GM19372 (cell line): ENCODE measurements at regions not wholly inside any gene's neighbourhood (a gene's known extent, or its start where the extent isn't known, plus 50 kb on each side); places are given as distances from the start of the nearest gene placed in this dataset.

ENCODE experiments used
- ATAC-seq: cut with Tn5 transposase; IDR thresholded peaks from one replicate; pipeline ENCODE4 v1.9.1; 2021; ENCODE audit warnings: mild to moderate bottlenecking, low read depth, moderate library complexity; ENCODE audit not compliant: unreplicated experiment

DNA sequence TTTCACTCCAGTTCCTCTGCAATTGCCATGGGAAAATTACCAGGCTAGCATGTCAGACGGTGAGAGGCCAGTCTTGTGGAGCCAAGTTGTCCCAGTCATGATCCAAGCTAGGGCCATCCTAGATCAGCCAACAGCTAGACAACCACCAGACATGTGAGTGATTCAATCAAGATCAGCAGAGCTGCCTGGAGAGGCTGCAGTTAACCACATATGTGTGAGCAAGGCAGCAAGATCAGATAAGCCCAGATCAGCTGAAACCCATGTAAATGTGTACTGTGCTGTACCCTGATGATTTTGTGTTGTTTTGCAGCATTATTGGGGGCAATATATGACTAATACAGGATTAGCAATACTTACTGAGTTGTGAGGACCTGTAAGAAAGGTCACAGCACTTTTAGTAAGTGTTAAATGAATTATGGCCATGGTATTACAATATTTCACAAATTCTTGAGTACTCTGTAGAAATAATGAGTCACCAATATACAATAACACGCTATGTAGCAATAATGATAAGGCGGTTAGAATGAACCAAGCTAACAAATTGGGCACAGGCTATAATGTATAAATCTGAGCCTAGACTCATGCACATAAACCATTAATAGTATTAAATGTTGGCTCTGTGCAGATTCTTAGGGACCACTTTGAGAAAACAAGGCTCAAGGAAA is 91.4 kb downstream of the SUDS3 start:
- ATAC-seq: no peak

DNA sequence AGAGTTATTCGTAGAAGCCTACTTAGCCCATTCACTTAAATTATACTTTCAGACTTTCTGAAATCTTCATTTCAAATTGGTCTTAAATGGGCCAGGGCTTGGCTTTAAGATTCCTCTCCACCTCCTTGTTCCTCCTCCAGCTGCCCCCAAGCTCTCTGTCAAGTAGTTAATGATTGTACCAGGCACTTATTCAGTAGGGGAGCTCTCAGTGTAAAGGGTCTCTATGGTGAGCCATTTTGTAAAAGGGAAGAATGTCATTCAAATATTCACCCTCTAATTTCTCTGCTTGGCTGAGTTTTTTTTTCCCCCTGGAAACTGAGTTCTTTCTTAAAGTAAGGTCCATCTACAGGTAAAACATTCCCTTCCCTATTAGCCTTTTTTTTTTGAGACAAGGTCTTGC is 96.6 kb downstream of the SUDS3 start:
- ATAC-seq: no peak

DNA sequence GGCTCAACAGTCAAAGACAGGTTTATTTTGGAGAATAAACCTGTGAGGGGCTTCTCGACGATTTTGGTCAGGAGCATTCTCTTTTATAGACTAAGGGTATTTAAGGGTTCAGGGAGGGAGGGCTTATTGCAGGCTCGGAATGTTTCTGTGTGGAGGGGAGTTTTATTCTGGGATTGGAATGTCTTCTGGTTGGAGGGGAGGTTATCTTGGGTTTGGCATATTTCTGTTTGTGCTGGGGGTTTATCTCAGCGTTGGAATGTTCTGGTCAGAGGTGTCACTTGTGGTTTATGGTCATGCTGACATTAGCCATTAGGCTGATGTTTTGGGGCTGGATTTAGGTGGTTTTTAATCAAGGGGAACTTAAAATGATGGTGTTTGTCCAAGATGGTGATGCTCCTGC is 103.9 kb downstream of the SUDS3 start:
- no peak for ATAC-seq

DNA sequence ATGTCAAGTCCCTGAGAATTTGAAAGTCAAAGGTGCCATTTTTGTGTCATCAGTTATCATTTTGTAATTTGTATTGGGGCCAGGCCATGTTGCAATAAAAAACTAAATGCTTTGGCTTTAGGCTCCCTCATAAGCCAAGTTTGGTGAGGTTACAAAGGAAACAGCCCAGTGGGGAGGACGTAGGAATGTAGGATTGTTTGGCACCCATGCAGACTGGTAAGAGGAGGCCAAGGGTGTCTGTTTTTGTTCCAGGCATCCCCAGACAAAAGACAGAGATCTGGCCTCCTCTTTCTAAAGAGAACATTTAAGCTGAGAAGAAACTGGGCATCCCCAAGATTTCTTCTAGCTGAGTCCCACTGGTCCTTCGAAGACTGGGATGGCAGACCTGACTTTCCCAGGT is 111.7 kb downstream of the SUDS3 start:
- ATAC-seq: no peak

DNA sequence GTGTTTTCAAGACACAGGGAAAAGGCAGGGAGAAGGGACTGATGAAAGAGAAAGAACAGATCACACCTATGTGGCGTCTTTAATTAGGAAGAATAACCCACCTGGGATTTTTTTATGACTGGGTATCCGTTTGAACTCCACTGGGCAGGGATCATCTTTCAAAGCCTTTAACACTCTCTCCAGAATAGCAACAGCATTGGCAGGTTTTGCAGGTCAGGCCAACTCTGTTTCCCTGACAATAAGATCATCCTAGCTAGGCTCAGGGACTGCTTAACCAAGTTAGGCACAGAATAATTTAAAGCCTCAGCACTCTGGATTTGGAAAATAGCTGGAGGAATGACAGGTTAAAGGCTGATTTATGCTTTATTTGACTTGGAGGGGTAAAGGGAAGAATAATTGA is 117.6 kb downstream of the SUDS3 start:
- no peak for ATAC-seq

DNA sequence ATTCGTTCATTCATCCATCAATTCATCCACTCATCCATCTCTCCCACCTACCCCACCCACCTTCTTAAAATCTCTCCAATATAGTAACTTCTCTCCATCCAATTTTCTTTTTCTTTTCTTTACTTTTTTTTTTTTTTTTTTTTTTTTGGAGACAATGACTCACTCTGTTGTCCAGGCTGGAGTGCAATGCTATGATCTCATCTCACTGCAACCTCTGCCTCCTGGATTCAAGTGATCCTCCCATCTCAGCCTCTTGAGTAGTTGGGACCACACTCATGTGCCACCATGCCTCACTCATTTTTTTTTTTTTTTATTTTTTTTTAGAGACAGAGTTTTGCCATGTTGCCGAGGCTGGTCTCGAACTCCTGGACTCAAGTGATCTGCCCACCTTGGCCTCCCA is 118.4 kb downstream of the SUDS3 start:
- ATAC-seq: no peak

DNA sequence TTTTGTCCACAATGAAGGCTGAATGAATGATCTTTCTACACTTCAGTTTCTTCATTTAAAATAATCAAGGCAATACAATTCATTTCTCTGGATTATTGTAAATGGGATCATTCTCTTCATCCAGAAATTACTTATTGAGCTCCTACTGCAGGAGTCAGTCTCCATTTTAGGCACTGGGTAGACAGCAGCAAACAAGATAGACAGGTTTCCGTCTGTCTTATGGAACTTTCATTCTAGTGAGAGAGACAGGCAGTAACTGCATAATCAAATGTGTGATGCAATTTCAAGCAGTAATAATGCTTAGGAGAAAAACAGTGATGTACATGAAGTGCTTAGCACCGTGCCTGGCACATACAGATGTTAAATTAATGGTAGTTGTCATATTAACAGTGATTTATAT is 118.9 kb downstream of the SUDS3 start:
- no peak for ATAC-seq

DNA sequence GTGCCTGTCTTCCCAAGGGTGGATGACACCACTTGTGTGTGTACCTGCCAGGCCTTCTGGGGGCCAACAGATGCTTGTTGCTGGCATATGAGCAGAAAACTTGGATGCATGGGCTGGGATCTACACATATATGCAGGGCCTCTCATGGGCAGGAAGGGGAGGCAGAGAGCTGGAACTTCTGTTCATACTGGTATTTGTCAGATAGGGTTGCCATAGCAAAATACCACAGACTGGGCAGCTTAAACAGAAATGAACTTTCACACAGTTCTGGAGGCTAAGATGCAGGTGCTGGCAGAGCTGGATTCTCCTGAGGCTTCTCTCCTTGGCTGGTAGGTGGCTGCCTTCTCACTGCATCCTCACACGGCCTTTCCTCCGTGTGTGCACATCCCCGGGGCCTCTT is 121.8 kb downstream of the SUDS3 start:
- no peak for ATAC-seq

DNA sequence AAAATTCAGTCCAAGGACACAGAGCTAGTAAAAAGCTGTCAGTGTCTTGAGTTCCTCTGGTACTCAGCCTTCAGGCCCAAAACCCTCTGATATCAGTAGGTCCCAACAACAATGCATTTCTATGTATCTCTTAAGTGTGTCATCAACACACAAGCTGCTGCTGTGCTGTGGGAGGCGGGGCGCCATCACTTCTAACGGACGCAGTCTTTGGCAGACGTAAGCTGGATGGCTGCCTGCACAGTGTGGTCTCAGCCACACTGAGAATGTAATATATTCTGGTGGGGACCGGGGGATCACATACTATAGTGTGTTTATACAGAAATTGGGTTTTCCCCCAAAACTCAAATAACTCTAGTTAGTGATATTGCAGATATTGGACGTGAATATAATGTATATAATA is 123.9 kb downstream of the SUDS3 start:
- no peak for ATAC-seq

DNA sequence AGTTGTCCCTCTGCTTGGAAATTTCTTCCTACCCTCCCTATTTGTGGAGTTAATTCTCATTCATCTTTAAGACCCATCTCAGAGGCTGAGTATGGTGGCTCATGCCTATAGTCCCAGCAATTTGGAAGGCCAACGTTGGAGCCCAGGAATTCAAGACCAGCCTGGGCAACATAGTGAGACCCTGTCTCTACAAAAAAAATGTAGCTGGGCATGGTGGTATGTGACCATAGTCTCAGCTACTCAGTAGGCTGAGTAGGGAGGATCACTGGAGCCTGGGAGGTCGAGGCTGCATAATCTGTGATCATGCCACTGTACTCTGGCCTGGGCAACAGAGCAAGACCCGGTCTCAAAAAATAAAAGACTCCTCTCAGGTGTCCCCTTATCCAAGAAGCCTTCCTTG is 125.1 kb downstream of the SUDS3 start:
- ATAC-seq: no peak

DNA sequence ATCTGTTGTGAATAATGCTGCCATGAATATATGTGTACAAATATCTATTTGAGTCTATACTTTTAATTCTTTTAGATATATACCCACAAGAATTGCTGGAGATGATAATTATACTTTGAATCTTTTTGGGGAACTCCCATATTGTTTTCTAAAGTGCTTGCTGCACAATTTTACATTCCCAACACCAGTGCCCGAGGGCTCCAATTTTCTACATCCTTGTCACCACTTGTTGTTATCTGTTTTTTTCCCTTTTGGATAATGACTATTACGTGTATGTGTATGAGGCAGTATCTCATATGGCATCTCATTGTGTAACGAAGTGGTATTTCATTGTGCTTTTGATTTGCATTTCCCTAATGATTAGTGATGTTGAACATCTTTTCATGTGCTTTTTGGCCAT is 127.1 kb downstream of the SUDS3 start:
- no peak for ATAC-seq

DNA sequence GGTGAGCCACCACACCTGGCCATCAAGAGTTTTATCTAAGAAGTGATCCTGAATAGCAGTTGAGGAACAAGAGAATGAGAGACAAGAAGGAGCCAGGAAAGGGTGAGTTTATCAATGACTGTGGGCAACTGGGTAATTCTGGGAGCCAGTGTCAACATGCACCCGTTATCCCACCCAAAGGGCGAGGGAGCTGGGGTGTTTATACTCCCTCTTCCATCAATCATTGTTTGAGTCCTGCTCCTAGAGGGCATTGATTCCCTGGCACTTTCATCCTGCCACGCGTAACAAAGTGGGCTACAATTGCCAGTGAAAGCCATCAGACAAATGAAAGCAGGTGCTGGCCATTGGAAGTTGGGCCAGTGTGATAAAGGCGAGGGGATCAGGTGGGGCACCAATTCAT is 136.3 kb downstream of the SUDS3 start:
- no peak for ATAC-seq

DNA sequence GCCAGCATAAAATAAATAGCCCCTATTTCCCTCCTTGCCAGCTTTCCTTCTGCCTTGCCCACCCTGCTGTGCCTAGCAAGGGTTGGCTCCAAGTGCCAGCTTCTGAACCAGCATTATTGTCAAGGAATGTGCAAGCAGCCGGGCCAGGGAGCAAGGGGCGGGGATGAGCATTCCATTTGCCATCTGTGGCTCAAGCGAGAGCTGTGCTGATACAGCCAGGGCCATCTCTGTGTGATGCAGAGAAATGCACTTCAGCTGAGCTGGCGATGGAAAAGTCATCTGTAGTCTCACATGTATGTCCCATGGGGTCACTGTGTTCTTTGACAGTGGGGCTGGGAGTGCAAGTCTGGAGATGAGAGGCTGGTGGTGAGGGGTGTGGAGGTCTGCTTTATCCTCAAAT is 137.3 kb downstream of the SUDS3 start:
- no peak for ATAC-seq

DNA sequence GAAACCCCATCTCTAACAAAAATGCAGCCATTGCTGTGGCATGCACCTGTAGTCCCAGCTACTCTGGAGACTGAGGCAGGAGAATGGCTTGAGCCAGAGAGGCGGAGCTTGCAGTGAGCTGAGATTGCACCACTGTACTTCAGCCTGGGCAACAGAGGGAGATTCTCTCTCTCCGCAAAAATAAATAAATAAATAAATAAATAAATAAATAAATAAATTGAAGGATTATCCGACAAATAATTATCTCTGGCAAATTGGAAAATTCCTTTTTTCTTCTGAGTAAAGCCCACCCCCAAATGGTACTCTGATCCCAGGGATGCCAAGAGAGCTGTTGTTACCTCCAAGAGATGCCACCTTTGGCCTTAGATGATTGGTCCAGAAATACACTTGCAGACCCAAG is 137.9 kb downstream of the SUDS3 start:
- ATAC-seq: no peak

DNA sequence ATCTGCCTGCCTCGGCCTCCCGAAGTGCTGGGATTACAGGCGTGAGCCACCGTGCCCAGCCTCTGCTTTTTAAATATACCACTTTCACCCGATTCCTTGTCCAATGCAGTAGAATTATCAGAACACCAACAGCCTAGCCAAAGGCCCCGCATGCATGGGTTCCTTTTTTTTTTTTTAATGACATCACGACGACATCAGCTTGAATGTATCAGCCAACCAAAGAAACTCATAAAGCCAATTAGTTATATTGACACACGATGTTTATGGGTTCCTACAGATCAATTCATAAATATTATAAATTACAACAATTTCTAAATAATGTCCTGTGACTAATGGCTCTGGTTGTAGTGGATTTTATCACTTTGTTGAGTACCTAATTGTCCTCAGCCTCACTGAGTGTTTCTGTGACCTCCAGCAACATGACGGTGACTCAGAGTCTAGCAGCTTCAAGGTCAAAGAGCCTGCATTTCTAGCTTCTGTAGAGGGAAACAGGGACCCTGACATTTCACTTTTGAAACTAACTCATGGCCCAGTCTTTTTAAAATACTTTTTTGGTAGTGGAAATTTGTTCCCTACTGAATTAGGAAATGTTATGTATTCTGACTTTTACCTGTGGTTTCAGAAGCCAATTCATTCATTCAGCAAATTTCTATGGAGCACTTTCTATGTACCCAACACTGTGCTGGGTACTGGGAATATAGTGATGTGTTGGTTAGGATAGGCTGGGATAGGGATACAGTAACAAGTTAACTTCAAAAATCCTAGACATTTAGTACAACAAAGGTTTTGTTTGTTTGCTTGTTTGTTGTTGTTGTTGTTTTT is 144.1 kb downstream of the SUDS3 start:
- no peak for ATAC-seq

DNA sequence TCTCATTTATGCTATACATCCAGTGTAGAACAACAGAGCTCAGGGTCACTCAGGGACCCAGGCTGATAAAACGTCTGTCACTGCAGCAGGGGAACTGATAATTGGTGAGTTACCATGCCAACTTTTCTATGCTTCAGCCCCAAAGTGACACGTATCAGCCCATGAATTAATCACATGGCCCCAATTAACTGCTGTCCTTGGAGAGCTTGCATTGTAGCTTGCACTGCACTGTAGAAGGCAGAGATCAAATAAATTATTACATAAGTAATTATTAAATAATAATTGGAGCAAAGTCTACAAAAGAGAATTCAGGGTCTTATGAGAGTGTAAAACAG is 144.6 kb downstream of the SUDS3 start:
- no peak for ATAC-seq

DNA sequence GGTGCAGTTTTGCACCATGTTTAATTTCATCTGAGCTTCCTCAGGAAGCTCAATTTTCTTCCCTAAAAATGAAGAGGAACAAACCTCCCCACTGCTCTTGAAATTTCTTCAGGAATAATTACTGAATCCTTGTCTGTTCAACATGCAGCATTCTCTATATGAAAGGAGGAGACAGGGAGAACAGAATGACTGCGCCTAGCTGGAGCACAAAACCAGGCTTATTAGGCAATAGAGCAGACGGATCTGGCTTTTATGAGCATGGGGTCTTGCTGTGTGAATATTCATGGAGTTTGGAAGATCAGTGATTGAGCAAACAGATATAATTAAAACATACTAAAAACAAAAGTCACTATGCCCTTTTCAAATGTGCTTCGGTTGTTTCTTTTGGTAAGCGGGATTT is 148.1 kb downstream of the SUDS3 start:
- ATAC-seq: no peak

DNA sequence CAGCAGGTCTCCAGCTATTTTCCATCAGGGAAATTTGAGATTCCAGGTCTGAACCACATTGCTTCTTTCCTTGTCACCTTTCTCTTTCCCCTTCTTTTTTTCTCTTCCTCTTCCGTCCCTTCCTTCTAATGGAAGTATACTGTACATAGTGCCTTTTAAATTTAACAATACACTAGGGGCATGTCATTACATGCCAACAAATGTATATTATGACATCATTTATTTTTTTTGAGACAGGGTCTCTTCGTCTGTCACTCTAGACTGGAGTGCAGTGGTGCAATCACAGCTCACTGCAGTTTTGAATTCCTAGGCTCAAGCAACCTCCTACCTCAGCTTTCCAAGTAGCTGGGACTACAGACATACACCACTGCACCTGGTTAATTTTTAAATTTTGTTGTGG is 148.9 kb downstream of the SUDS3 start:
- ATAC-seq: no peak

DNA sequence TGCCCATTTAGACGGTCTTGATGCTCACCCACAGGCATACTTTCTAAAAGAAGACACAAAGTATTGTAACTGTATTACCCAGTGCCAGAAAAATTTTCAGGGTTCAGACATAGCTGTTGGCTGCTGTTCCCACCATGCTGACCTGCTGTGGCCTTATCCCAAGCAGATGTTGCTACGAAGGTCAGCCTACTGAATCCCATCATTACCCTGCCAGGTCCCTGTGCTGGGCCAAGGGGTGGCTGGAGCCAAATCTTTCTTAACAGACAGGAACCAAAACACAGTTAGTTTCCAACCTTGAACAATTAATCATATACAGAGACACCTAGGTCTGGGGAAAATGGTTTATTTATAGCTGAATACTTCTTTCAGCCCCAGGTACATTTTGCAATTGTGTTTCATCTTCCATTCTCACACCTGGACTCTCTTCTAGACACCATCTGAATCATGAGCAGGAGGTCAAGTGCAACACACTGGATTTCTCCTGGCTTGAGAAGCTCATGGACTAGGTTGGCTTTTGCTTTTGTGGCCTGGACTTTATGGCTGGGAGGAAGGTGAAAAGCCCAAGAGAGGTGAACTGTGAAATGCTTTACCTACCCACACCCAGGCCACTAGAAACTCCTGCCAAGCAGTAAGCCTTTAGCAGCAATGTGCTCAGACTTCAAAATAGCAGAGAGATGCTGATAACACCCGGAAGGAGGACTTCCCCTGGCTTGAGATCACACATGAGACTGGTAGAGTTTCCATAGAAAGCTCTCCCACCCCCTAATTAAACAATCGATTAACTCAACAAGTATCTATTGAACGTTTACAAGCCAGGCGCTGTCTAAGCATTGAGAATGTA is 150.1 kb downstream of the SUDS3 start:
- no peak for ATAC-seq

DNA sequence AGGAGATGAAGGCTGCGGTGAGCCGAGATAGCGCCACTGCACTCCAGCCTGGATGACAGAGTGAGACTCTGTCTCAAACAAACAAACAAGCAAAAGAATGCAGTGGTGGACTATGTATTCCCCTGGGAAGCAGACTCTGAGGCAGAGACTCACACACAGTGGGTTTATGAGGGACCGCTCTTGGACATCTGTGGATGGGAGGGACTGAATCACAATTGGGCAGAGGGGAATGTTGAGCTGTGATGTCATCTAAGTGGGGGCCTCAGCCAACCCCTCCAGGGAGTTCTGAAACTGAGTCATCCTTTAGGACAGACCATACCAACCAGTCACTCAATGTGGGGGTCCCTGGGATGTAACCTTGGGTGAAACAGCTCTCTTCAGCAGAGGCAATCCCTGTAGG is 151.0 kb downstream of the SUDS3 start:
- no peak for ATAC-seq

DNA sequence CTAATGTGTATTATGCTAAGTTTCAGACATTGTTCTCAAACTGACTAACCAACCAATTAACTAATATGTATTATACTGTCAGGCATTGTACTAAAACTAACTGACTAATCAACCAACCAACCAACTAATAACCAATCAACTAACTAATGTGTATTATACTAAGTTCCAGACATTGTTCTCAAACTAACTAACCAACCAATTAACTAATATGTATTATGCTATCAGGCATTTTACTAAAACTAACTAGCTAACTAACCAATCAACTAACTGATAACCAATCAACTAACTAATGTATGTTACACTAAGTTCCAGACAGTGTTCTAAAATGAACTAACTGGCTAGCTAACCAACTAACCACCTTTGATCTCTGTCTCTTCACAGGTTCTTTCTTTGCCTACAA is 152.3 kb downstream of the SUDS3 start:
- no peak for ATAC-seq

DNA sequence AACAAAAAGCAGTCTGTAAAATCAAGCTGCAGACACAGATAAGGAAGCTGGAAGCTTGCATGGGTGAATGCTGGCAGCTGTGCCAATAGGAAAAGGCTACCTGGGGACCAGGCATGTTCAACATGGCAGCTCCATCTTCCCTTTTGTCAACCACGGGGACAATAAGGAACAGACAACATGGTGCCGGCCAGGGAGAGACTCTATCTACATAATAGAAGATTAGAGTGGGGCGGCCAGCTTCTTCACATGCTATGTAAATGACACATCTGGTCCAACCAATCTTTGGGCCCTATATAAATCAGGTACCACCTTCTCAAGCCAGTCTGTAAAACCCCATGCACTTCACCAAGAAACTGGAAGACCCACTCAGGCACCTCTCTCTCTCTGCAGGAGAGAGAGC is 157.6 kb downstream of the SUDS3 start:
- no peak for ATAC-seq
